22Rv1 (cell line): ENCODE measurements at regions not wholly inside any gene's neighbourhood (a gene's known extent, or its start where the extent isn't known, plus 50 kb on each side); places are given as distances from the start of the nearest gene placed in this dataset.

Source experiments
- CTCF ChIP-seq: fragments of 450-650 bp; IDR thresholded peaks from 2 replicates; pipeline ENCODE4 v1.5.1; 2017; ENCODE audit warnings: mild to moderate bottlenecking
- ZFX ChIP-seq: fragments of 450-650 bp; IDR thresholded peaks from 2 replicates; pipeline ENCODE4 v1.6.1; 2017; ENCODE audit warnings: antibody characterized with exemption, borderline replicate concordance

GRCh38 chr13:106753251-106753650 lies 185.3 kb upstream of the ARGLU1 start:
- TF ChIP-seq CTCF (no peak), ZFX (no peak)
